ENCODE measurements at regions not wholly inside any gene's neighbourhood (a gene's known extent, or its start where the extent isn't known, plus 50 kb on each side); places are given as distances from the start of the nearest gene placed in this dataset.

DNA sequence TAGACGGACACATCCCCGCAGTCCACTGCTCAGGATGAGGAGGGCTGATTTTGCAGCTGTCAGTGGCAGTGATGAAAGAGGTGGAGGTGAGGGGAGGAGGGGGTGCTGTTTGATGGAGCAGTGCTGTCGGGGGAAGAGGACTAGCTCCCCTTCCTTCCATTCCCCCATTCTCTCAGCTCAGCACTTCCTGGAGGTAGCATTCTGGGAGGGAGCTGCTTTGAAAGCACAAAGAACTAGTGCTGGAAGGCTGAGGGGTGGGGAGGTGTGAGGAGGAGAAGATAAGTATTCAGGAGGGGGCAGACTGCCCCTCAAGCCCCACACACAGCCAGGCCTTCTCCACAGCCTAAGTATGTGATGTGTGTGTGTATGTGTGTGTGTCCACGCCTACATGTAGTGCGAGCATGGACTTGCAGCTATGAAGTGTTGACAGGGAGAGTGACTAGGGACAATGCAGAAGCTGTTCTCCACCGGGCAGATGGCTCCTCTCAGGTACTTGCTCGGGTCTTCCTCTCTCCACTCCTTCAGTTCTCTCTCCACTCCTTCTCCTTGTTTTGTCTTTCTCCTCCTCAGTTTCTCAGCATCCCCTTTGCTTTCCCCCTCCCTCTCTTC lies 65.5 kb upstream of the HSPA9 start:
- no peak for TF ChIP-seq EZH2phosphoT487 (IDR thresholded peaks at IDR 0.05; ENCODE audit: borderline replicate concordance, low read depth, low read length)
- TF ChIP-seq, protein P1, sequence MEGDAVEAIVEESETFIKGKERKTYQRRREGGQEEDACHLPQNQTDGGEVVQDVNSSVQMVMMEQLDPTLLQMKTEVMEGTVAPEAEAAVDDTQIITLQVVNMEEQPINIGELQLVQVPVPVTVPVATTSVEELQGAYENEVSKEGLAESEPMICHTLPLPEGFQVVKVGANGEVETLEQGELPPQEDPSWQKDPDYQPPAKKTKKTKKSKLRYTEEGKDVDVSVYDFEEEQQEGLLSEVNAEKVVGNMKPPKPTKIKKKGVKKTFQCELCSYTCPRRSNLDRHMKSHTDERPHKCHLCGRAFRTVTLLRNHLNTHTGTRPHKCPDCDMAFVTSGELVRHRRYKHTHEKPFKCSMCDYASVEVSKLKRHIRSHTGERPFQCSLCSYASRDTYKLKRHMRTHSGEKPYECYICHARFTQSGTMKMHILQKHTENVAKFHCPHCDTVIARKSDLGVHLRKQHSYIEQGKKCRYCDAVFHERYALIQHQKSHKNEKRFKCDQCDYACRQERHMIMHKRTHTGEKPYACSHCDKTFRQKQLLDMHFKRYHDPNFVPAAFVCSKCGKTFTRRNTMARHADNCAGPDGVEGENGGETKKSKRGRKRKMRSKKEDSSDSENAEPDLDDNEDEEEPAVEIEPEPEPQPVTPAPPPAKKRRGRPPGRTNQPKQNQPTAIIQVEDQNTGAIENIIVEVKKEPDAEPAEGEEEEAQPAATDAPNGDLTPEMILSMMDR (conservative IDR thresholded peaks at IDR 0.05; ENCODE audit: low read length), result no peak
- POLR2A ChIA-PET, result interaction anchor here (0.6 kb wide), 1 partner anchor 48 kb away, joined by 3 read pairs; no protein-coding TSS in a partner anchor
- intact Hi-C loops (cut with micrococcal nuclease; ENCODE audit: unreplicated experiment), result no loop called here

GRCh38 chr5:138640138-138640537 lies 64.9 kb upstream of the HSPA9 start:
- POLR2A ChIA-PET, result interaction anchor here (0.6 kb wide), 1 partner anchor 47 kb away, joined by 3 read pairs; no protein-coding TSS in a partner anchor
- no peaks in the 10 kb centered on the region for H3K79me2 ChIP-seq (ENCODE audit: insufficient read depth, low read depth, low read length)
- TF ChIP-seq, protein P1 (conservative IDR thresholded peaks at IDR 0.05; ENCODE audit: low read length), result no peak
- TF ChIP-seq EZH2phosphoT487 (IDR thresholded peaks at IDR 0.05; ENCODE audit: borderline replicate concordance, low read depth, low read length), result no peak

More for the DNA sequence above, 65.5 kb upstream of the HSPA9 start:
- Histone ChIP-seq H3K36me3 (ENCODE audit: insufficient read depth, low read length) (no peaks in the 10 kb centered on the region), H3K9me2 (ENCODE audit: insufficient read depth, low read length) (no peaks in the 10 kb centered on the region), H4K20me1 (ENCODE audit: insufficient read depth, low read length) (no peaks in the 10 kb centered on the region), H3K4me2 (ENCODE audit: low read length) (no peak overlapping the region), H3K79me2 (ENCODE audit: insufficient read depth, low read depth, low read length) (no peaks in the 10 kb centered on the region), H3K9me3 (ENCODE audit: low read length) (no peaks in the 10 kb centered on the region), H3K27ac (ENCODE audit: low read depth, low read length, poor library complexity, severe bottlenecking) (no peak overlapping the region), H3K4me3 (ENCODE audit: low read depth, low read length, poor library complexity, severe bottlenecking) (no peak overlapping the region), H3K4me1 (ENCODE audit: insufficient read depth, low read length, poor library complexity, severe bottlenecking) (no peaks in the 10 kb centered on the region), H2AFZ (ENCODE audit: low read length) (no peak overlapping the region)
- BruUV-seq (replicated peaks), result no TSS peak
- CTCF ChIA-PET (ENCODE audit: unreplicated experiment), result interaction anchor here (0.6 kb wide), 1 partner anchor 106 kb away, joined by 3 read pairs; no protein-coding TSS in a partner anchor
- DNase-seq (ENCODE audit: low spot score), result no peak

GRCh38 chr5:138639326-138639725 lies 64.1 kb upstream of the HSPA9 start:
- ChIA-PET POLR2A (no interaction called here), CTCF (ENCODE audit: unreplicated experiment) (no interaction called here)
- no TSS peak for BruUV-seq (replicated peaks)
- DNase-seq (ENCODE audit: low spot score), result no peak
- intact Hi-C loops (cut with micrococcal nuclease; ENCODE audit: unreplicated experiment), result no loop called here
- Histone ChIP-seq H3K27ac (ENCODE audit: low read depth, low read length, poor library complexity, severe bottlenecking) (no peak overlapping the region), H3K9me2 (ENCODE audit: insufficient read depth, low read length) (no peaks in the 10 kb centered on the region), H3K36me3 (ENCODE audit: insufficient read depth, low read length) (no peaks in the 10 kb centered on the region), H4K20me1 (ENCODE audit: insufficient read depth, low read length) (no peaks in the 10 kb centered on the region), H3K4me1 (ENCODE audit: insufficient read depth, low read length, poor library complexity, severe bottlenecking) (no peaks in the 10 kb centered on the region), H3K9me3 (ENCODE audit: low read length) (no peaks in the 10 kb centered on the region), H3K4me2 (ENCODE audit: low read length) (no peak overlapping the region), H3K79me2 (ENCODE audit: insufficient read depth, low read depth, low read length) (no peaks in the 10 kb centered on the region), H2AFZ (ENCODE audit: low read length) (no peak overlapping the region), H3K4me3 (ENCODE audit: low read depth, low read length, poor library complexity, severe bottlenecking) (no peak overlapping the region)
- TF ChIP-seq, protein P1 (conservative IDR thresholded peaks at IDR 0.05; ENCODE audit: low read length), result no peak
- TF ChIP-seq EZH2phosphoT487 (IDR thresholded peaks at IDR 0.05; ENCODE audit: borderline replicate concordance, low read depth, low read length), result no peak

More at GRCh38 chr5:138640138-138640537, 64.9 kb upstream of the HSPA9 start:
- no TSS peak for BruUV-seq (replicated peaks)
- no peak overlapping the region for H2AFZ ChIP-seq (ENCODE audit: low read length)
- no peak overlapping the region for H3K4me3 ChIP-seq (ENCODE audit: low read depth, low read length, poor library complexity, severe bottlenecking)
- intact Hi-C loops (cut with micrococcal nuclease; ENCODE audit: unreplicated experiment), result no loop called here
- H4K20me1 ChIP-seq (ENCODE audit: insufficient read depth, low read length), result no peaks in the 10 kb centered on the region
- no peaks in the 10 kb centered on the region for H3K9me3 ChIP-seq (ENCODE audit: low read length)
- CTCF ChIA-PET (ENCODE audit: unreplicated experiment), result no interaction called here
- no peaks in the 10 kb centered on the region for H3K36me3 ChIP-seq (ENCODE audit: insufficient read depth, low read length)
- no peaks in the 10 kb centered on the region for H3K9me2 ChIP-seq (ENCODE audit: insufficient read depth, low read length)
- DNase-seq (ENCODE audit: low spot score), result no peak
- H3K27ac ChIP-seq (ENCODE audit: low read depth, low read length, poor library complexity, severe bottlenecking), result no peak overlapping the region
- H3K4me1 ChIP-seq (ENCODE audit: insufficient read depth, low read length, poor library complexity, severe bottlenecking), result no peaks in the 10 kb centered on the region
- H3K4me2 ChIP-seq (ENCODE audit: low read length), result no peak overlapping the region

Measured in OCI-LY7 (cell line).